ENCODE measurements at regions not wholly inside any gene's neighbourhood (a gene's known extent, or its start where the extent isn't known, plus 50 kb on each side); places are given as distances from the start of the nearest gene placed in this dataset.

- TF ChIP-seq ZNF430 (CRISPR knock-in tag; IDR thresholded peaks at IDR 0.05) (no peak), AKAP8 (CRISPR knock-in tag; IDR thresholded peaks at IDR 0.05) (0 out of 2 replicates have a peak, but pooled peaks have one; percentile 43), SALL1 (CRISPR knock-in tag; IDR thresholded peaks at IDR 0.05) (0 out of 2 replicates have a peak, but pooled peaks have one; percentile 18), U2AF1 (optimal IDR thresholded peaks at IDR 0.05; ENCODE audit: low read depth, low read length) (no peak), YEATS4 (CRISPR knock-in tag; IDR thresholded peaks at IDR 0.05; ENCODE audit: borderline replicate concordance) (no peak), DNMT1 (CRISPR knock-in tag; IDR thresholded peaks at IDR 0.05) (no peak), HOXA5 (CRISPR knock-in tag; IDR thresholded peaks at IDR 0.05) (no peak), ZBTB38 (CRISPR knock-in tag; IDR thresholded peaks at IDR 0.05) (0 out of 2 replicates have a peak, but pooled peaks have one; percentile 21), EEA1 (CRISPR knock-in tag; IDR thresholded peaks at IDR 0.05; ENCODE audit: borderline replicate concordance) (peak; percentile 56; the same call in 1 of the 2 replicates), ZNF10 (CRISPR knock-in tag; IDR thresholded peaks at IDR 0.05; ENCODE audit: borderline replicate concordance, low read depth) (no peak), MLXIP (CRISPR knock-in tag; IDR thresholded peaks at IDR 0.05; ENCODE audit: borderline replicate concordance) (no peak), ZBTB1 (CRISPR knock-in tag; IDR thresholded peaks at IDR 0.05; ENCODE audit: borderline replicate concordance) (no peak), SKI (IDR thresholded peaks at IDR 0.05; ENCODE audit: partially characterized antibody) (no peak), CREM (IDR thresholded peaks at IDR 0.05) (no peak), CREM (CRISPR knock-in tag; IDR thresholded peaks at IDR 0.05) (no peak)
- TF ChIP-seq, protein P1, sequence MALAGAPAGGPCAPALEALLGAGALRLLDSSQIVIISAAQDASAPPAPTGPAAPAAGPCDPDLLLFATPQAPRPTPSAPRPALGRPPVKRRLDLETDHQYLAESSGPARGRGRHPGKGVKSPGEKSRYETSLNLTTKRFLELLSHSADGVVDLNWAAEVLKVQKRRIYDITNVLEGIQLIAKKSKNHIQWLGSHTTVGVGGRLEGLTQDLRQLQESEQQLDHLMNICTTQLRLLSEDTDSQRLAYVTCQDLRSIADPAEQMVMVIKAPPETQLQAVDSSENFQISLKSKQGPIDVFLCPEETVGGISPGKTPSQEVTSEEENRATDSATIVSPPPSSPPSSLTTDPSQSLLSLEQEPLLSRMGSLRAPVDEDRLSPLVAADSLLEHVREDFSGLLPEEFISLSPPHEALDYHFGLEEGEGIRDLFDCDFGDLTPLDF (CRISPR knock-in tag; IDR thresholded peaks at IDR 0.05): no peak
- TF ChIP-seq, protein P2, sequence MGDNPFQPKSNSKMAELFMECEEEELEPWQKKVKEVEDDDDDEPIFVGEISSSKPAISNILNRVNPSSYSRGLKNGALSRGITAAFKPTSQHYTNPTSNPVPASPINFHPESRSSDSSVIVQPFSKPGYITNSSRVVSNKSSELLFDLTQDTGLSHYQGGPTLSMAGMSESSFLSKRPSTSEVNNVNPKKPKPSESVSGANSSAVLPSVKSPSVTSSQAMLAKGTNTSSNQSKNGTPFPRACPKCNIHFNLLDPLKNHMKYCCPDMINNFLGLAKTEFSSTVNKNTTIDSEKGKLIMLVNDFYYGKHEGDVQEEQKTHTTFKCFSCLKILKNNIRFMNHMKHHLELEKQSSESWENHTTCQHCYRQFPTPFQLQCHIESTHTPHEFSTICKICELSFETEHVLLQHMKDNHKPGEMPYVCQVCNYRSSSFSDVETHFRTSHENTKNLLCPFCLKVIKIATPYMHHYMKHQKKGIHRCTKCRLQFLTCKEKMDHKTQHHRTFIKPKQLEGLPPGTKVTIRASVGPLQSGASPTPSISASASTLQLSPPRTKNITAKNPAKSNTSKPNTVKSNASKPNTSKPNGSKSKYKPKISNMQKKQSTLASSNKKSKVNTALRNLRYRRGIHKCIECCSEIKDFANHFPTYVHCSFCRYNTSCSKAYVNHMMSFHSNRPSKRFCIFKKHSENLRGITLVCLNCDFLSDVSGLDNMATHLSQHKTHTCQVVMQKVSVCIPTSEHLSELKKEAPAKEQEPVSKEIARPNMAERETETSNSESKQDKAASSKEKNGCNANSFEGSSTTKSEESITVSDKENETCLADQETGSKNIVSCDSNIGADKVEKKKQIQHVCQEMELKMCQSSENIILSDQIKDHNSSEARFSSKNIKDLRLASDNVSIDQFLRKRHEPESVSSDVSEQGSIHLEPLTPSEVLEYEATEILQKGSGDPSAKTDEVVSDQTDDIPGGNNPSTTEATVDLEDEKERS (CRISPR knock-in tag; IDR thresholded peaks at IDR 0.05): no peak
- TF ChIP-seq, protein P3, sequence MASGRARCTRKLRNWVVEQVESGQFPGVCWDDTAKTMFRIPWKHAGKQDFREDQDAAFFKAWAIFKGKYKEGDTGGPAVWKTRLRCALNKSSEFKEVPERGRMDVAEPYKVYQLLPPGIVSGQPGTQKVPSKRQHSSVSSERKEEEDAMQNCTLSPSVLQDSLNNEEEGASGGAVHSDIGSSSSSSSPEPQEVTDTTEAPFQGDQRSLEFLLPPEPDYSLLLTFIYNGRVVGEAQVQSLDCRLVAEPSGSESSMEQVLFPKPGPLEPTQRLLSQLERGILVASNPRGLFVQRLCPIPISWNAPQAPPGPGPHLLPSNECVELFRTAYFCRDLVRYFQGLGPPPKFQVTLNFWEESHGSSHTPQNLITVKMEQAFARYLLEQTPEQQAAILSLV (CRISPR knock-in tag; IDR thresholded peaks at IDR 0.05; ENCODE audit: borderline replicate concordance): 0 out of 2 replicates have a peak, but pooled peaks have one; percentile 31
- TF ChIP-seq, protein P4, sequence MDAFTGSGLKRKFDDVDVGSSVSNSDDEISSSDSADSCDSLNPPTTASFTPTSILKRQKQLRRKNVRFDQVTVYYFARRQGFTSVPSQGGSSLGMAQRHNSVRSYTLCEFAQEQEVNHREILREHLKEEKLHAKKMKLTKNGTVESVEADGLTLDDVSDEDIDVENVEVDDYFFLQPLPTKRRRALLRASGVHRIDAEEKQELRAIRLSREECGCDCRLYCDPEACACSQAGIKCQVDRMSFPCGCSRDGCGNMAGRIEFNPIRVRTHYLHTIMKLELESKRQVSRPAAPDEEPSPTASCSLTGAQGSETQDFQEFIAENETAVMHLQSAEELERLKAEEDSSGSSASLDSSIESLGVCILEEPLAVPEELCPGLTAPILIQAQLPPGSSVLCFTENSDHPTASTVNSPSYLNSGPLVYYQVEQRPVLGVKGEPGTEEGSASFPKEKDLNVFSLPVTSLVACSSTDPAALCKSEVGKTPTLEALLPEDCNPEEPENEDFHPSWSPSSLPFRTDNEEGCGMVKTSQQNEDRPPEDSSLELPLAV (CRISPR knock-in tag; conservative IDR thresholded peaks at IDR 0.05; ENCODE audit: low read depth): no peak
These were observed 691.8 kb downstream of the QKI start (continued) for GRCh38 chr6:164106345-164106769.

Measured in HepG2 (cell line).